ENCODE measurements at regions not wholly inside any gene's neighbourhood (a gene's known extent, or its start where the extent isn't known, plus 50 kb on each side); places are given as distances from the start of the nearest gene placed in this dataset.

DNA sequence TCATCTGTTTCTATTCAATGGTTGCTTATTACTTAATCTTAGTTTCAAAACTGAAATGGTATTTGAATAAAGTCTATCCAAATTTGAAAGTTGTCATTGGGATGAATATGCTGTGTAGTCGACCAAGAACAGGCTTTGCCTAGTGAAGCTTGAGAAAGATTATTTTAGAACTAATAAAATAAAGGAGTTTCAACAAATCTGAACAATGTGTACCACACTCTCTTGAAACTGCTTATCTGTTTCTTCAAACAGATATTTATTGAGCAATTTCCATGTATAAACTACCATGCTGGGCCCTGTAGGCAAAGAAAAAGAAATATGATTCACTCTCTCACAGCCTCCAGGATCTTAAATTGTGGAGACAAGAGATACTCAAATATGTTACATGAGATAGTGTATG, 174.4 kb downstream of the OGFRL1 start:
- ATAC-seq (no peak), DNase-seq (no peak)
- Mint-ChIP-seq H3K36me3 (ENCODE audit: low read depth) (no peaks in the 10 kb centered on the region), H3K4me3 (no peak overlapping the region), H3K27ac (no peak overlapping the region), H3K27me3 (peaks cover 5% of the 10 kb centered on the region), H3K4me1 (no peaks in the 10 kb centered on the region)
- peaks cover 3% of the 10 kb centered on the region for H3K9me3 ChIP-seq (ENCODE audit: control insufficient read depth, low read length, poor library complexity, severe bottlenecking)

DNA sequence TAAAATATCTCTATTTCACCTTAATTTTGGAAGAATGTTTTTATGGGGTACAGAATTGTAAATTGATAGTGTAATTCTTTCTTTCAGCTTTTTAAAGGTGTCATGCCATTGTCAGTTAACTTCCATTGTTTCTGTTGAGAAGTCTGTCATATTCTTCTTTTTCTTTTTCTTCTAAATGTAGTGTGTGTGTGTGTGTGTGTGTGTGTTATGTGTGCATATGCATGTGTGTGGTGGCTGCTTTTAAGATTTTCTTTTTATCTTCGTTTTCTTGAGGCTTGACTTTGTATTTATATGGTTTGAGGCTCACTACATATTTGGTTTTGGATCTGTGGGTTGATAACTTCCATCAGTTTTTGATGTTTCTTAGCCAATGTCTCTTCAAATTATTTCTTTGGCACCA, 176.5 kb downstream of the OGFRL1 start:
- no peaks in the 10 kb centered on the region for H3K4me1 Mint-ChIP-seq
- no peak overlapping the region for H3K27ac Mint-ChIP-seq
- ATAC-seq (no peak), DNase-seq (no peak)
- H3K4me3 Mint-ChIP-seq, result no peak overlapping the region
- peaks cover 5% of the 10 kb centered on the region for H3K27me3 Mint-ChIP-seq
- no peaks in the 10 kb centered on the region for H3K36me3 Mint-ChIP-seq (ENCODE audit: low read depth)
- peaks cover 3% of the 10 kb centered on the region for H3K9me3 ChIP-seq (ENCODE audit: control insufficient read depth, low read length, poor library complexity, severe bottlenecking)

DNA sequence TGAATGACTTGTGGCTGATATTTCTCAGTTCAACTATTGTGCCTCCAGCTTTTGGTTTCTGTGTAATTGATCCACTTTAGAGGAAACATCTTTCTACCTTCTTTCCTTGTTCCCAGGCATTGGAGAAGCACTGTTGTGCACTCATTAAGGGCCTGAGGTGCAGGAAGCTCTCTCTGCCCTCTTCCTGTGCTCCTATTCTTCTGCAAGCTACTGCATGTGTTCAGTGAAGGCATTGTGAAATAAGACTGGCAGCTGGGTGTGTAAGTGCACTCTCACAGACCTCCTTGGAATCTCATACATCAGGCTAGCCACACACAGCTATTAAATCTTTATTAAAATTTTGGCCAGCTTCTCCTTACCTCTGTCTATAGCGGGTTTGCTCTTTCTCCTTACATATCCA, 177.8 kb downstream of the OGFRL1 start:
- peaks cover 3% of the 10 kb centered on the region for H3K9me3 ChIP-seq (ENCODE audit: control insufficient read depth, low read length, poor library complexity, severe bottlenecking)
- no peaks in the 10 kb centered on the region for H3K36me3 Mint-ChIP-seq (ENCODE audit: low read depth)
- ATAC-seq (no peak), DNase-seq (no peak)
- H3K4me3 Mint-ChIP-seq, result no peak overlapping the region
- no peaks in the 10 kb centered on the region for H3K4me1 Mint-ChIP-seq
- no peaks in the 10 kb centered on the region for H3K27me3 Mint-ChIP-seq
- no peak overlapping the region for H3K27ac Mint-ChIP-seq

DNA sequence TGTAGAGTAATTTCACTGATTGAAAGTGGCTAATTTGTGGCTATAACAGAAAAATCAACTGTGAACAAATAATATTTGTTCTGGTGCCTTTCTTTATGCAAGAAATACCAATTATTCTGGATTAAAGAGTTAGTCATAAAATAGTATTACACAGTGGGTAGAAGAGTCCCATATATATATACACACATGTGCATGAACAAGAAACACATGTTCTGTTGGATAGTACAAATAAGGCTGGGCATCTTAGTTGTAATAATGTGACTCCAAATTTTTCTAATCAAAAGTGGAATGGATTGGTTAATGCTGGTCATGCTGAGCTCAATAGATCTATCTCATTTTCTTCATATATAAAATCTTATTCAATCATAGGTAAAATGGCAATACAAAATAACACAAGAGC, 179.4 kb downstream of the OGFRL1 start:
- DNase-seq (no peak), ATAC-seq (no peak)
- H3K36me3 Mint-ChIP-seq (ENCODE audit: low read depth), result no peaks in the 10 kb centered on the region
- peaks cover 3% of the 10 kb centered on the region for H3K9me3 ChIP-seq (ENCODE audit: control insufficient read depth, low read length, poor library complexity, severe bottlenecking)
- H3K4me1 Mint-ChIP-seq, result no peaks in the 10 kb centered on the region
- no peak overlapping the region for H3K4me3 Mint-ChIP-seq
- no peak overlapping the region for H3K27ac Mint-ChIP-seq
- peaks cover under 1% of the 10 kb centered on the region for H3K27me3 Mint-ChIP-seq

DNA sequence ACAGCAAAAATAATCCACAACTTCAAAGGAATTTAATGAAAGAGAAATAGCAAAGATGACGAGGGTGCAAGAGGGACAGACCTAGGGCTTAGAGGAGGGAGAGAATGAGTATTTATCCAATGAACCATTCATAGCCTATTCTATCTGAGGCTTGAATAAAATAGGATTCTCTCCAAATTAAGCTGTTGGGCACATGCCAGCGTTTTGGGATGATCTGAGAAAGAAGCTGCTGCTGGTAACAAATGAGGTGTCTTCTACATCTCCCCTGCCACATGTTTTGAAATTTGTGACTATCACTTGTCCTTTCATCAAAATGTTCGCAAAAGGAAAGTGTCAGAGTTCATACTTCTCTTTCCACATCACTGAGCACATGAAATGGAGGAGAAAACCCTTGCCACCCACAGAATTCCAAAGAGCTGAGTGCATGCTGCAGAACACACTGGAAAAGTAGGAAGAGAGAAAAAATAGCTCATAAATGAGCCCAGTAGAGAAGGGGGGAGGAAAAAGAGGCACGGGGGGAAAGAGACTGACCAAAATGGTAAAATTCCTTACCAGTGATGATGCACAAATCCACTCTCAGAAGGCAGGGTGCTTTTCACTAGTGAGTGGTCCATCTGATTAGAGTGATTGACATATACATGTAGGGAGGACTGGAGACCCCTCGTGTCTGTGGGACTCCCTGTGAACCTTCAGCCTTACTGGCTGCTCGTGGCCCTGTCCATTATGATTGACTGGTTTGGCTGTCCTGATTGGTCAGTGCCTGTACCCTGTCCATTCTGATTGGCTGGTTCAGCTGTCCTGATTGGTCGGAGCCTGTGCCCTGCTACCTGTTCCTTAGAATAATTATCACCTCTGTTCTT, 180.5 kb downstream of the OGFRL1 start:
- H3K9me3 ChIP-seq (ENCODE audit: control insufficient read depth, low read length, poor library complexity, severe bottlenecking), result peaks cover 3% of the 10 kb centered on the region
- Mint-ChIP-seq H3K4me1 (no peaks in the 10 kb centered on the region), H3K27me3 (peaks cover 11% of the 10 kb centered on the region), H3K27ac (no peak overlapping the region), H3K4me3 (no peak overlapping the region), H3K36me3 (ENCODE audit: low read depth) (no peaks in the 10 kb centered on the region)
- no peak for ATAC-seq
- DNase-seq, result no peak

DNA sequence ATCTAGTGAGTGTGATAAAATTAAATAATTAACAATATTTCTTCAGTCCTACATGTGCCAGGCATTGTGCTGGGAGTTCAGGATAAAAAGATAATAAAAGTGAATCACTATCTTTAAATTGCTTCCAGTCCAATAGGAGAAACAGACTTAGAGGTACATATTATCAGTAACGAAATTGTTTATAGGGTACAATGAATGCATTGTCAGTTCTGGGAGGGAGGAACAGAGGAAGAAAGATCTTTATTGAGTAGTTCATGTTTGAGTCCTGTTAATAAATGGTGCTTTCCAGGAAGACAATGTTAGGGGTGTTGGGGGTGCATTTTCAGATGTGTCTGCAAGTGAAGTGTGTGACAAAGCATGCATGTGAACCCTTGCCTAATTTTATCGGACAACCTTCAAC, 183.1 kb downstream of the OGFRL1 start:
- H3K4me3 Mint-ChIP-seq, result no peak overlapping the region
- no peak overlapping the region for H3K27ac Mint-ChIP-seq
- ATAC-seq (no peak), DNase-seq (no peak)
- peaks cover 13% of the 10 kb centered on the region for H3K27me3 Mint-ChIP-seq
- no peaks in the 10 kb centered on the region for H3K9me3 ChIP-seq (ENCODE audit: control insufficient read depth, low read length, poor library complexity, severe bottlenecking)
- no peaks in the 10 kb centered on the region for H3K4me1 Mint-ChIP-seq
- no peaks in the 10 kb centered on the region for H3K36me3 Mint-ChIP-seq (ENCODE audit: low read depth)

DNA sequence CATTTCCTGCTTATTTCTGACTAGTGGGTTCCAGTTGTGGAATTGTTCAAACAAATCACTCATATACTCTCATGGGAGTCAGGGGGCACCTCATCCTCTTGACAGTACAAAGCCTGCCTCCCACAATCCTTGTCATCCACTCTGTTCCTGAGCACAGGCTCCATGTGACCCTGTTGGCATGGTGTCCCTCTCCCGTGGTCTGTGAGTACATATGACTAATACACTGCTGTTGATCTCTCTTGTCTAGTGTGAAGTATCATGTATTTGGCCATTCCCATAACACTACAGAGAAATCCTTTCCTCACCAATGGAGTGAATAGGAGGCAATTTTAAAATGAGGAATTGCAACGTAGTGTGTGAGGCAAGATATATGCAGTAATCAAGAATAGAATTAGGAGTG, 185.3 kb downstream of the OGFRL1 start:
- Mint-ChIP-seq H3K36me3 (ENCODE audit: low read depth) (no peaks in the 10 kb centered on the region), H3K27me3 (peaks cover 13% of the 10 kb centered on the region), H3K27ac (no peak overlapping the region), H3K4me1 (peaks cover 3% of the 10 kb centered on the region), H3K4me3 (no peak overlapping the region)
- ATAC-seq, result no peak
- no peak for DNase-seq
- H3K9me3 ChIP-seq (ENCODE audit: control insufficient read depth, low read length, poor library complexity, severe bottlenecking), result no peaks in the 10 kb centered on the region

DNA sequence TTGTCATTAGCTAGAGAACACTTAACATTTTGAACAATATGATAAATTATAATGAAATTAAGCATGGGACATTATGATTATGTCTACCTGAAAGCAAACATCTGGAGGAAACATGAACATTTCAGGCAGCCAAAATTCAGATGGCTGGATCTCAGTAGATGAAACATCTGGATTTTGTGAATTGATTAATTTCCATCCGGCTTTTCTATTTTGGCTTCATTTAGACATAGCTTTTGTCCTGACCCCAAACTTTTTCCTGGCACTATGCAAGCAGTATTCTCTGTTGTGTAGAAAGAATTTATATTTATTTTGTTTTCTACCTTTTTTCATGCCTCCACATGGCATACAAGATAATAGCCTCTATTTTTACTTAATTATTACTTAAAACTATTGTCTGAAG, 186.3 kb downstream of the OGFRL1 start:
- no peak overlapping the region for H3K4me3 Mint-ChIP-seq
- no peak overlapping the region for H3K27ac Mint-ChIP-seq
- DNase-seq (no peak), ATAC-seq (no peak)
- peaks cover 3% of the 10 kb centered on the region for H3K4me1 Mint-ChIP-seq
- peaks cover 13% of the 10 kb centered on the region for H3K27me3 Mint-ChIP-seq
- H3K9me3 ChIP-seq (ENCODE audit: control insufficient read depth, low read length, poor library complexity, severe bottlenecking), result no peaks in the 10 kb centered on the region
- no peaks in the 10 kb centered on the region for H3K36me3 Mint-ChIP-seq (ENCODE audit: low read depth)

DNA sequence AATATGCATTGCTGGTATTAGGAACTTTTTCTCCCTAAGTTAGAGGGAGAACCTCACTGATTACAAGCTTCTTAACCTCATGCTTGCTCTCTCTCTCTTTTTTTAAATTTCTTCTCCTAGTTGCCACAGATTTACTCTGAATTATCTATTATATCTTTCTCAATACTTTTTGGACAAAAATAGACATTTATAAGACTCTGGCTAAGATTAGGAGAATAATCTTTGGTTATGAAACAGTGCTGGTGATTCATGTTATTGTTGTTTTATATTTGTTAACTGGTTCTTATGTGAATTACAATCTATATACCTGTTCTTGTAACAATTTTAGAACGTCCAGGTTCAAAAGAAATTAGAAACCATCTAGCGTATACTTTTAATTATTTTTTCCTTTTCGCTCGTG, 187.8 kb downstream of the OGFRL1 start:
- H3K27me3 Mint-ChIP-seq, result peaks cover 13% of the 10 kb centered on the region
- H3K36me3 Mint-ChIP-seq (ENCODE audit: low read depth), result no peaks in the 10 kb centered on the region
- DNase-seq (no peak), ATAC-seq (no peak)
- H3K4me1 Mint-ChIP-seq, result peaks cover 3% of the 10 kb centered on the region
- no peaks in the 10 kb centered on the region for H3K9me3 ChIP-seq (ENCODE audit: control insufficient read depth, low read length, poor library complexity, severe bottlenecking)
- no peak overlapping the region for H3K27ac Mint-ChIP-seq
- no peak overlapping the region for H3K4me3 Mint-ChIP-seq

DNA sequence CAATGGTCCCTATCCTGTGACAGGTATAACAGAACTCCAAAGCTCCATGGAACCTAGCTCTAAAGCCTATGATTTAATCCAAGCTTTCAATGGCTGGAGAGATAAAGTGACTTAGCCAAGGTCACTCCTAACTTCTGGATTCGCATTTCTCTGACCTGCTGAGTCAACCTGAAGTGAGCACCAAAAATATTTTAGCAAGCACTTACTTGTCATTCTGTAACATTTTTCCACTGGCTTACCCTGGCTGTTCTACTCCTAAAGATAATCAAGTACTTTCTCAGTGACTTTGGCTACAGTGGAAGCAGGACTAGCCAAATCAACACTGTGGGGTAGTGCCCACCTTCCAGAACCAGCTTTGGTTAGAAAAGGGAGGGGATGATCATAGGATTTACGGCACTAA, 188.3 kb downstream of the OGFRL1 start:
- no peaks in the 10 kb centered on the region for H3K36me3 Mint-ChIP-seq (ENCODE audit: low read depth)
- H3K4me3 Mint-ChIP-seq, result no peak overlapping the region
- ATAC-seq (no peak), DNase-seq (no peak)
- no peaks in the 10 kb centered on the region for H3K9me3 ChIP-seq (ENCODE audit: control insufficient read depth, low read length, poor library complexity, severe bottlenecking)
- H3K4me1 Mint-ChIP-seq, result peaks cover 3% of the 10 kb centered on the region
- H3K27me3 Mint-ChIP-seq, result peaks cover 13% of the 10 kb centered on the region
- H3K27ac Mint-ChIP-seq, result no peak overlapping the region

DNA sequence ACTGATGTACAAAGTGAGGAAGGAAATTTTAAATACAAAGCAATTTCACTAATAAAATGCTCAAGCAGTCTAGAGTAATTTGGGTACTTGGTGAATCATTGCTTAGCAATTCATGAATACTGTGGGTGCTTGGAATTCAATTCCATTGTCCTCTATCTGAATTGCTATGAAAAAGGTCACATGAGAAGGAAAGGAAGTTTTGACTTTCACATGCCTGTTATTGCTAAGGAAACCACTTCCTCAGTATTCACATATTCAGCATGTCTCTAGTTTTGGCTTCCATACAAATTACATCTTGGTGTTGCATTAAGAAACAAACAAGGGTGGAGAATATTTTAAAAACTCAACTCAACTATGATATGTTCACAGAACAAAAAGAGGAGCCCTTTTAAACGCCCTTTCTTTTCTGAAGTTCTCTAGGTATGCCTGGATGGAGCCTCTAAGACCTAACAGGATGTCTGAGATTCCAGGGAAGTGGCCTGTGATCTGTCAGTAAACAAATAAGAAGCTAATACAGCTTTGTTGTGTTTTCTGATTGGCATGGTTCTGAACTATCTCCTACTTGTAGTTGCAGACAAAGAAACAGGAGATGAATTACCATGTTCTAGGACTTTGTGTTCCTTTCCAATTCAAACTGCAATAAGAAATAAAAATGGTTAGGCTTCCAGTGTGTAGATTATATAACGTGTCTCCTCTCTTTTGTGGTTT, 190.4 kb downstream of the OGFRL1 start:
- Mint-ChIP-seq H3K4me1 (peaks cover 3% of the 10 kb centered on the region), H3K27ac (no peak overlapping the region)

DNA sequence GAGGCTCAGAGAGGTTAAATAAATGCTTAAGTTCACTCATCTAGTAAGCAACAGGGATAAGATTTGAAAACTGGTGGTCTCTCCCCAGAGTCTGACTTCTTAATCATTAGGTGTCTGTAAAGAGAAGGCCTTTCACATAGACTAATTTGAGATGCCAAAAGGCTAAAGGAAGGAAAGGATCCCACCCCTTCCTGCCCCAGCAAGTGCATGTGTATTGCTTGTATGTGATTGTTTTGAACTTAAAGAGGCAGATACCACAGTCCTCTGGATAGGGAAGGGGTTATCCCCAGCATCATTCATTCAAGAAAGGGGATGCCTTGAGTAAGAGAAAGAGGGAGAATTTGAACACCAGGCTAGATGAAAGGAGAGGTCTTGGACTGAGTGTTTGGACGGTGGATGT, 192.0 kb downstream of the OGFRL1 start:
- Mint-ChIP-seq H3K4me1 (peaks cover 3% of the 10 kb centered on the region), H3K27me3 (no peaks in the 10 kb centered on the region), H3K4me3 (no peak overlapping the region), H3K27ac (no peak overlapping the region), H3K36me3 (ENCODE audit: low read depth) (no peaks in the 10 kb centered on the region)
- ATAC-seq (no peak), DNase-seq (no peak)
- H3K9me3 ChIP-seq (ENCODE audit: control insufficient read depth, low read length, poor library complexity, severe bottlenecking), result no peaks in the 10 kb centered on the region

More for the DNA sequence above, 190.4 kb downstream of the OGFRL1 start:
- Mint-ChIP-seq H3K36me3 (ENCODE audit: low read depth) (no peaks in the 10 kb centered on the region), H3K27me3 (peaks cover 2% of the 10 kb centered on the region), H3K4me3 (no peak overlapping the region)
- no peaks in the 10 kb centered on the region for H3K9me3 ChIP-seq (ENCODE audit: control insufficient read depth, low read length, poor library complexity, severe bottlenecking)
- ATAC-seq, result no peak
- DNase-seq, result no peak

DNA sequence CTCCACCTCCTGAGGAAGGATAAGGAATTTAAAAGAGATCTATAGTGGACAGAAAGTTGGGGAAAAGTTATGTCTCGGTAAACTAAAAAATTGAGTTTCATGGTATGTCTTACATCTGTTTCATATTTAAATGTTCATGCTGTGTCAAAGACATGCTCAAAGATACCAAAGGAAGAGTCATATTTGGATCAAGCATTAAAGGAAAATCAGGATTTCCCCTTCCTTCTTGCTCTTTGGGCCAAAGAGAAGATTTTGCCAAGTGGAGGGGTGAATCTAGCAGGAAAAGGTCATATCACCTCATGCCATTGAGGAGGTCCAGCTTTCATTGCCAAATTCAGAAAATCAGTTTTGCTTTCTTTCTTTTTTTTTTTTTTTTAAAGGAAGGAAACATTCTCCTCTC, 192.4 kb downstream of the OGFRL1 start:
- DNase-seq (no peak), ATAC-seq (no peak)
- no peak overlapping the region for H3K4me3 Mint-ChIP-seq
- no peak overlapping the region for H3K27ac Mint-ChIP-seq
- H3K4me1 Mint-ChIP-seq, result peaks cover 3% of the 10 kb centered on the region
- H3K27me3 Mint-ChIP-seq, result no peaks in the 10 kb centered on the region
- H3K9me3 ChIP-seq (ENCODE audit: control insufficient read depth, low read length, poor library complexity, severe bottlenecking), result no peaks in the 10 kb centered on the region
- no peaks in the 10 kb centered on the region for H3K36me3 Mint-ChIP-seq (ENCODE audit: low read depth)

DNA sequence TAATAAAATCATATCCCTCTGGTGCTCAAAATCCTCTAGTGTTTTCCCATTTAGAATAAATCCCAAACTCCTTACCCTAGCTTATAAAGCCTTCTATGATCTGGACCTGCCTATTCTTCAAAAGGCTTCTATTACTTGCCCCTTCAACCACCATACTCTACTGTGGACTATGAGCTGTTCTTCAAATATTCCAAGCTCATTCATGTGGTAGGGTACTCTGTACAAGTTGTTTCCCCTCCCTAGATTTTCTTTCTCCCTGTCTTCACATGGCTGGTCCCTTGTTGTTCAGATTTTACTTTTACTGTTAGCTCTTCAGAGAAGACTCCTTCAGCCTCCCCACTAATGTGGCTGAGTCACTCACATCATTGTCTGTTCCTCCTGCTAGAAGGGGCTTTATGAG, 193.2 kb downstream of the OGFRL1 start:
- Mint-ChIP-seq H3K27me3 (no peaks in the 10 kb centered on the region), H3K4me1 (peaks cover 3% of the 10 kb centered on the region), H3K27ac (no peak overlapping the region), H3K36me3 (ENCODE audit: low read depth) (no peaks in the 10 kb centered on the region), H3K4me3 (no peak overlapping the region)
- DNase-seq (no peak), ATAC-seq (no peak)
- H3K9me3 ChIP-seq (ENCODE audit: control insufficient read depth, low read length, poor library complexity, severe bottlenecking), result no peaks in the 10 kb centered on the region

Data from T-helper 17 cell (primary cell).